ENCODE measurements at regions not wholly inside any gene's neighbourhood (a gene's known extent, or its start where the extent isn't known, plus 50 kb on each side); places are given as distances from the start of the nearest gene placed in this dataset.

DNA sequence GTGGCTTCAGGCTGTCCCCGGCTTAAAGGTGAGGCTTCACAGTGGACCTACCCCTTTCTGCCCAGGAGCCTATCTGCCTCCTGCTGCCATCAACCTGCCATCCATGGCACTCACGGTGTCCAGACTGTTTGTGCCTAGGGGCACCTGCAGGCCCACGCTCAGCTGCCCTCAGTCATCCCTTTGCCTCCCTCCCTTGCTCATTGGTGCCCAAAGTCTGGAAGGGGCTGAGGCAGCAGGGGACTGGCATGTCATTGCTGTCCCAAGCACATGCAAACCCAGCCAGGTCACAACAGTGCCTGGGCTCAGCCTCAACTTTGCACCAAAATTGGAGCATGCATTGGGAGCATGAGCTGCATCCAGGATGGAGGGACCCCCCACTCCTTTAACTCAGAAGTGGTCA is 1142.7 kb upstream of the NCAM2 start:
- DNase-seq = no peak
- Histone ChIP-seq H3K4me3 (ENCODE audit: low read length) (no peak overlapping the region), H3K4me2 (ENCODE audit: low read depth, low read length) (no peak overlapping the region), H3K27me3 (replicated peaks; ENCODE audit: insufficient read depth, low read length) (no peaks in the 10 kb centered on the region), H3K27ac (ENCODE audit: low read length) (no peak overlapping the region), H3K9me2 (replicated peaks; ENCODE audit: insufficient read depth, low read length) (no peaks in the 10 kb centered on the region), H3K36me3 (replicated peaks; ENCODE audit: insufficient read depth, low read length) (no peaks in the 10 kb centered on the region), H3K9ac (ENCODE audit: low read length) (no peak overlapping the region), H3K4me1 (ENCODE audit: low read length) (no peaks in the 10 kb centered on the region), H4K20me1 (ENCODE audit: insufficient read depth, low read length) (no peaks in the 10 kb centered on the region), H3K79me2 (ENCODE audit: low read length) (no peaks in the 10 kb centered on the region), H2AFZ (ENCODE audit: low read length) (no peak overlapping the region), H3F3A (ENCODE audit: insufficient read depth, low read length) (no peaks in the 10 kb centered on the region), H3K9me3 (replicated peaks; ENCODE audit: insufficient read depth, low read length) (no peaks in the 10 kb centered on the region)
- TF ChIP-seq EZH2 (optimal IDR thresholded peaks at IDR 0.05; ENCODE audit: low read depth, low read length) (no peak), EZH2phosphoT487 (IDR thresholded peaks at IDR 0.05; ENCODE audit: low read length) (no peak)
- TF ChIP-seq, protein P1, sequence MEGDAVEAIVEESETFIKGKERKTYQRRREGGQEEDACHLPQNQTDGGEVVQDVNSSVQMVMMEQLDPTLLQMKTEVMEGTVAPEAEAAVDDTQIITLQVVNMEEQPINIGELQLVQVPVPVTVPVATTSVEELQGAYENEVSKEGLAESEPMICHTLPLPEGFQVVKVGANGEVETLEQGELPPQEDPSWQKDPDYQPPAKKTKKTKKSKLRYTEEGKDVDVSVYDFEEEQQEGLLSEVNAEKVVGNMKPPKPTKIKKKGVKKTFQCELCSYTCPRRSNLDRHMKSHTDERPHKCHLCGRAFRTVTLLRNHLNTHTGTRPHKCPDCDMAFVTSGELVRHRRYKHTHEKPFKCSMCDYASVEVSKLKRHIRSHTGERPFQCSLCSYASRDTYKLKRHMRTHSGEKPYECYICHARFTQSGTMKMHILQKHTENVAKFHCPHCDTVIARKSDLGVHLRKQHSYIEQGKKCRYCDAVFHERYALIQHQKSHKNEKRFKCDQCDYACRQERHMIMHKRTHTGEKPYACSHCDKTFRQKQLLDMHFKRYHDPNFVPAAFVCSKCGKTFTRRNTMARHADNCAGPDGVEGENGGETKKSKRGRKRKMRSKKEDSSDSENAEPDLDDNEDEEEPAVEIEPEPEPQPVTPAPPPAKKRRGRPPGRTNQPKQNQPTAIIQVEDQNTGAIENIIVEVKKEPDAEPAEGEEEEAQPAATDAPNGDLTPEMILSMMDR (IDR thresholded peaks at IDR 0.05; ENCODE audit: low read length) = no peak

DNA sequence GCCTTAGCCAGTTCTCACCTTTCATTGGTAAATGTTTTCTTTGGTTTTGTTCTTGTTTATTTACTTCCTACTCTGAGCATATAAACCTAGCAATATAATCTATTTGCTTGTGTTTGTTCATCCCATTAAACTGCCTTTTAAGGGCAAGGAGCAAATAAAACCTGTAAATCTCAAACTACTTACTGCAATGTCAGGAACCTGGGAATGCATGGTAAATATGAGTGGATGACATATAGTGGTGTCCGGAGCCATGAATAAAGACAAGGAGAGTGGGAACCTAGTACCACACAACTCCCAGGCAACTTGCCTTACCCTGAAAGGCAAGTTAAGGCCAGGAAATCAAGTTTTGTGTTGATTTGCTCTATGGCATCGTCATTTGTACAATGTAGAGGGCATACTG is 1133.7 kb upstream of the NCAM2 start:
- Histone ChIP-seq H3K9me3 (replicated peaks; ENCODE audit: insufficient read depth, low read length) (no peaks in the 10 kb centered on the region), H3K9ac (ENCODE audit: low read length) (no peak overlapping the region), H3K4me1 (ENCODE audit: low read length) (no peaks in the 10 kb centered on the region), H3K4me2 (ENCODE audit: low read depth, low read length) (no peak overlapping the region), H3K36me3 (replicated peaks; ENCODE audit: insufficient read depth, low read length) (no peaks in the 10 kb centered on the region), H3K27ac (ENCODE audit: low read length) (no peak overlapping the region), H3K9me2 (replicated peaks; ENCODE audit: insufficient read depth, low read length) (0 out of 2 replicates have a peak, but pooled peaks cover 2% of the 10 kb centered on the region), H4K20me1 (ENCODE audit: insufficient read depth, low read length) (no peaks in the 10 kb centered on the region), H2AFZ (ENCODE audit: low read length) (no peak overlapping the region), H3F3A (ENCODE audit: insufficient read depth, low read length) (no peaks in the 10 kb centered on the region), H3K27me3 (replicated peaks; ENCODE audit: insufficient read depth, low read length) (no peaks in the 10 kb centered on the region), H3K79me2 (ENCODE audit: low read length) (no peaks in the 10 kb centered on the region), H3K4me3 (ENCODE audit: low read length) (no peak overlapping the region)
- TF ChIP-seq EZH2phosphoT487 (IDR thresholded peaks at IDR 0.05; ENCODE audit: low read length) (no peak), EZH2 (optimal IDR thresholded peaks at IDR 0.05; ENCODE audit: low read depth, low read length) (no peak)
- TF ChIP-seq, protein P1 (IDR thresholded peaks at IDR 0.05; ENCODE audit: low read length) = no peak
- DNase-seq = no peak

DNA sequence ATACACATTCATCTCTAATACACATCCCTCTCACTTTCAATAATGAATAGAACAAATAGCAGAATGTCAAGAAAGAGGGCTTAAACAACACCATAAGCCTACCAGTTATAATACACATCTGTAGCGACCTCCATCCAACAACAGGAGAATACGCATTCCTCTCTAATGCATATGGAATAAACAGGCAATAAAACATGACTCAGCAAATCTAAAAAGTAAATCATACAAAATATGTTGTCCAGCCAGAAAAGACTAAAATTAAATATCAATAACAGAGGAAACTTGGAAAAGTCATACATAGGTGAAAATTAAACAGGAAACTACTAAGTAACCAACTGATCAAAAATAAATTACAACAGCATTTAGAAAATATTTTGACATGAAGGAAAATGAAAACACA is 1127.5 kb upstream of the NCAM2 start:
- H3K9ac ChIP-seq (ENCODE audit: low read length) = no peak overlapping the region
- no peaks in the 10 kb centered on the region for H3K4me1 ChIP-seq (ENCODE audit: low read length)
- TF ChIP-seq, protein P1 (IDR thresholded peaks at IDR 0.05; ENCODE audit: low read length) = no peak
- no peak for TF ChIP-seq EZH2 (optimal IDR thresholded peaks at IDR 0.05; ENCODE audit: low read depth, low read length)
- no peak for TF ChIP-seq EZH2phosphoT487 (IDR thresholded peaks at IDR 0.05; ENCODE audit: low read length)
- H3K4me2 ChIP-seq (ENCODE audit: low read depth, low read length) = no peak overlapping the region
- no peak for DNase-seq
- no peak overlapping the region for H3K4me3 ChIP-seq (ENCODE audit: low read length)
- no peaks in the 10 kb centered on the region for H3K79me2 ChIP-seq (ENCODE audit: low read length)
- H2AFZ ChIP-seq (ENCODE audit: low read length) = no peak overlapping the region
- no peaks in the 10 kb centered on the region for H3K36me3 ChIP-seq (replicated peaks; ENCODE audit: insufficient read depth, low read length)
- no peaks in the 10 kb centered on the region for H4K20me1 ChIP-seq (ENCODE audit: insufficient read depth, low read length)
- H3K9me2 ChIP-seq (replicated peaks; ENCODE audit: insufficient read depth, low read length) = no peaks in the 10 kb centered on the region
- no peak overlapping the region for H3K27ac ChIP-seq (ENCODE audit: low read length)
- H3K9me3 ChIP-seq (replicated peaks; ENCODE audit: insufficient read depth, low read length) = no peaks in the 10 kb centered on the region
- H3F3A ChIP-seq (ENCODE audit: insufficient read depth, low read length) = no peaks in the 10 kb centered on the region
- no peaks in the 10 kb centered on the region for H3K27me3 ChIP-seq (replicated peaks; ENCODE audit: insufficient read depth, low read length)

All from MM.1S (cell line).